ENCODE measurements at regions not wholly inside any gene's neighbourhood (a gene's known extent, or its start where the extent isn't known, plus 50 kb on each side); places are given as distances from the start of the nearest gene placed in this dataset.

- TF ChIP-seq POLR2A (IDR thresholded peaks at IDR 0.05) (no peak), CTCF (IDR thresholded peaks at IDR 0.05) (no peak), EP300 (IDR thresholded peaks at IDR 0.05) (no peak), POLR2AphosphoS5 (IDR thresholded peaks at IDR 0.05) (no peak)
Observed at GRCh38 chr5:143525176-143525575, 121.7 kb upstream of the NR3C1 start.

Measured in gastroesophageal sphincter (tissue), 3 donors.